ENCODE measurements at regions not wholly inside any gene's neighbourhood (a gene's known extent, or its start where the extent isn't known, plus 50 kb on each side); places are given as distances from the start of the nearest gene placed in this dataset.

- no peak for ATAC-seq (ENCODE audit: low read depth)
- TF ChIP-seq EZH2 (IDR thresholded peaks at IDR 0.05; ENCODE audit: borderline replicate concordance, insufficient read depth, low read depth, low read length, poor library complexity, severe bottlenecking): no peak
- no peak for TF ChIP-seq CTCF (IDR thresholded peaks at IDR 0.05)
- Mint-ChIP-seq H3K4me1 (peaks cover 2% of the 10 kb centered on the region), H3K27ac (no peak overlapping the region), H3K27me3 (peaks cover 3% of the 10 kb centered on the region), H3K4me3 (no peak overlapping the region), H3K9me3 (ENCODE audit: insufficient read depth) (no peaks in the 10 kb centered on the region)
- H4K20me1 ChIP-seq (ENCODE audit: control insufficient read depth, insufficient read depth, low read length, poor library complexity, severe bottlenecking): no peaks in the 10 kb centered on the region
- no peaks in the 10 kb centered on the region for H3K27me3 ChIP-seq (replicated peaks in 1 of 4; ENCODE audit: control extremely low read depth in 1 of 4, control insufficient read depth in 3 of 4, insufficient read depth in 4 of 4, low read length in 3 of 4)
- no peak overlapping the region for H3K27ac ChIP-seq (ENCODE audit: low read length in 2 of 2)
- WGBS (ENCODE audit: insufficient coverage): no CpG with 5 or more reads among the region's 1 CpG
- H3K9ac ChIP-seq (ENCODE audit: low read length): no peak overlapping the region
- no peak overlapping the region for H3K4me3 ChIP-seq (ENCODE audit: control extremely low read depth in 1 of 5, extremely low read depth in 1 of 5, insufficient read depth in 1 of 5, low read depth in 2 of 5, low read length in 4 of 5)
- ChIA-PET CTCF (interaction anchor here (0.7 kb wide), 1 partner anchor 26 kb away, joined by 3 read pairs; no protein-coding TSS in a partner anchor), POLR2A (no interaction called here)
- no peak for DNase-seq
- intact Hi-C loops (cut with micrococcal nuclease): no loop called here
- H3K4me1 ChIP-seq (ENCODE audit: control insufficient read depth in 2 of 2, insufficient read depth in 2 of 2, low read length in 2 of 2): peaks cover 0 to 3% of the 10 kb centered on the region in 2 donors
- H2AFZ ChIP-seq (ENCODE audit: insufficient read depth, low read depth, low read length, poor library complexity, severe bottlenecking): no peak overlapping the region
- no peak overlapping the region for H3K4me2 ChIP-seq (replicated peaks; ENCODE audit: low read depth, low read length, poor library complexity, severe bottlenecking)
- H3K36me3 ChIP-seq (replicated peaks in 1 of 2; ENCODE audit: control extremely low read depth in 1 of 2, control insufficient read depth in 1 of 2, extremely low read depth in 1 of 2, insufficient read depth in 2 of 2, low read length in 1 of 2): no peaks in the 10 kb centered on the region
- no peaks in the 10 kb centered on the region for H3K9me3 ChIP-seq (ENCODE audit: control extremely low read depth in 1 of 3, control insufficient read depth in 2 of 3, insufficient read depth in 1 of 3, low read length in 2 of 3)
- no peaks in the 10 kb centered on the region for H3K79me2 ChIP-seq (ENCODE audit: control insufficient read depth, insufficient read depth, low read length)
These were observed 397.6 kb downstream of the ZNF521 start for GRCh38 chr18:24954341-24954740.

GRCh38 chr18:24958001-24958400, 394.0 kb downstream of the ZNF521 start:
- no peak overlapping the region for H3K4me3 ChIP-seq (ENCODE audit: control extremely low read depth in 1 of 5, extremely low read depth in 1 of 5, insufficient read depth in 1 of 5, low read depth in 2 of 5, low read length in 4 of 5)
- CTCF ChIA-PET: no interaction called here
- no peaks in the 10 kb centered on the region for H3K79me2 ChIP-seq (ENCODE audit: control insufficient read depth, insufficient read depth, low read length)
- H3K27ac Mint-ChIP-seq: no peak overlapping the region
- no peak overlapping the region for H3K4me3 Mint-ChIP-seq
- no CpG with 5 or more reads among the region's 2 CpGs for WGBS (ENCODE audit: insufficient coverage)
- H3K4me1 ChIP-seq (ENCODE audit: control insufficient read depth in 2 of 2, insufficient read depth in 2 of 2, low read length in 2 of 2): peaks cover 0 to 3% of the 10 kb centered on the region in 2 donors
- H3K4me2 ChIP-seq (replicated peaks; ENCODE audit: low read depth, low read length, poor library complexity, severe bottlenecking): no peak overlapping the region
- H3K36me3 ChIP-seq (replicated peaks in 1 of 2; ENCODE audit: control extremely low read depth in 1 of 2, control insufficient read depth in 1 of 2, extremely low read depth in 1 of 2, insufficient read depth in 2 of 2, low read length in 1 of 2): no peaks in the 10 kb centered on the region
- POLR2A ChIA-PET: no interaction called here
- no peak overlapping the region for H3K9ac ChIP-seq (ENCODE audit: low read length)
- H2AFZ ChIP-seq (ENCODE audit: insufficient read depth, low read depth, low read length, poor library complexity, severe bottlenecking): no peak overlapping the region
- H3K4me1 Mint-ChIP-seq: peaks cover 2% of the 10 kb centered on the region
- no peaks in the 10 kb centered on the region for H3K27me3 Mint-ChIP-seq
- no peak overlapping the region for H3K27ac ChIP-seq (ENCODE audit: low read length in 2 of 2)
- no peak for TF ChIP-seq EZH2 (IDR thresholded peaks at IDR 0.05; ENCODE audit: borderline replicate concordance, insufficient read depth, low read depth, low read length, poor library complexity, severe bottlenecking)
- no peak for TF ChIP-seq CTCF (IDR thresholded peaks at IDR 0.05)
- H3K27me3 ChIP-seq (replicated peaks in 1 of 4; ENCODE audit: control extremely low read depth in 1 of 4, control insufficient read depth in 3 of 4, insufficient read depth in 4 of 4, low read length in 3 of 4): no peaks in the 10 kb centered on the region
- intact Hi-C loops (cut with micrococcal nuclease): no loop called here
- ATAC-seq (ENCODE audit: low read depth): no peak
- H3K9me3 Mint-ChIP-seq (ENCODE audit: insufficient read depth): peaks cover 1% of the 10 kb centered on the region
- no peaks in the 10 kb centered on the region for H3K9me3 ChIP-seq (ENCODE audit: control extremely low read depth in 1 of 3, control insufficient read depth in 2 of 3, insufficient read depth in 1 of 3, low read length in 2 of 3)
- no peaks in the 10 kb centered on the region for H4K20me1 ChIP-seq (ENCODE audit: control insufficient read depth, insufficient read depth, low read length, poor library complexity, severe bottlenecking)
- no peak for DNase-seq

All from B cell (primary cell).